HG02840 (cell line): ENCODE measurements at regions not wholly inside any gene's neighbourhood (a gene's known extent, or its start where the extent isn't known, plus 50 kb on each side); places are given as distances from the start of the nearest gene placed in this dataset.
"Not testable (repeated sequence)": the region's sequence is repeated elsewhere in the genome, so short reads cannot be mapped to it uniquely, and the experiment has no call there.

ENCODE experiments used
- ATAC-seq: cut with Tn5 transposase; IDR thresholded peaks from one replicate; pipeline ENCODE4 v1.9.1; 2021; ENCODE audit warnings: mild to moderate bottlenecking, moderate library complexity, moderate number of reproducible peaks; ENCODE audit not compliant: unreplicated experiment, low FRiP score

DNA sequence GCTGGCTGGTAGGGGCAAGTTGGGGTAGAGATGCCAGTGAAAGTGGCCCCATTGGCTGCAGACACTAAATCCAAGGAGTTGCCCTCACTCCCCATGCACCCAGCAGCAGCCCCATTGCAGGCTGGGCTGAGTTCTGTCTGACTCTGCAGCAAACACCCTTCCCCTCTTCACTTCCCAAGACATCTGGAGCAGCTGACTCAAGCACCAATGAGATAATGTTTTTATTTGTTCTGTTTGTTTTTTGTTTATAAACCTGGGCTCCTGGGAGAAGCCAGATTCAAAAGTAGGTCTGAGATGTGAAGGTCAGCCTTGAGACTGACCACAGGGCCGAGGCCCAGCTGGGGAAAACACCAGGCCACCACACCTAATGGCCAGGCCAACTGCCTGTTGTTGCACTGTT is 545.9 kb upstream of the KLF4 start:
- ATAC-seq = no peak

GRCh38 chr9:108033976-108034964 is 544.7 kb upstream of the KLF4 start:
- no peak for ATAC-seq

DNA sequence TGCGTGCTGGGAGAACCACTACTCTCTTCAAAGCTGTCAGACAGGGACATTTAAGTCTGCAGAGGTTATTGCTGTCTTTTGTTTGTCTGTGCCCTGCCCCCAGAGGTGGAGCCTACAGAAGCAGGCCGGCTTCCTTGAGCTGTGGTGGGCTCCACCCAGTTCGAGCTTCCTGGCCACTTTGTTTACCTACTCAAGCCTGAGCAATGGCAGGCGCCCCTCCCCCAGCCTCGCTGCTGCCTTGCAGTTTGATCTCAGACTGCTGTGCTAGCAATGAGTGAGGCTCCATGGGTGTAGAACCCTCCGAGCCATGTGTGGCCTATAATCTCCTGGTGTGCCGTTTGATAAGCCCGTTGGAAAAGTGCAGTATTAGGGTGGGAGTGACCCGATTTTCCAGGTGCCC is 542.5 kb upstream of the KLF4 start:
- not testable (repeated sequence) for ATAC-seq

- ATAC-seq = not testable (repeated sequence)
These were observed 541.7 kb upstream of the KLF4 start for GRCh38 chr9:108031221-108031620.

DNA sequence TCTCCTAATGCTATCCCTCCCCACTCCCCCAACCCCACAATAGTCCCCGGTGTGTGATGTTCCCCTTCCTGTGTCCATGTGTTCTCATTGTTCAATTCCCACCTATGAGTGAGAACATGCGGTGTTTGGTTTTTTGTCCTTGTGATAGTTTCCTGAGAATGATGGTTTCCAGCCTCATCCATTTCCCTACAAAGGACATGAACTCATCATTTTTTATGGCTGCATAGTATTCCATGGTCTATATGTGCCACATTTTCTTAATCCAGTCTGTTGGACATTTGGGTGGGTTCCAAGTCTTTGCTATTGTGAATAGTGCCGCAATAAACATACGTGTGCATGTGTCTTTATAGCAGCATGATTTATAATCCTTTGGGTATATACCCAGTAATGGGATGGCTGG is 537.1 kb upstream of the KLF4 start:
- ATAC-seq = not testable (repeated sequence)

DNA sequence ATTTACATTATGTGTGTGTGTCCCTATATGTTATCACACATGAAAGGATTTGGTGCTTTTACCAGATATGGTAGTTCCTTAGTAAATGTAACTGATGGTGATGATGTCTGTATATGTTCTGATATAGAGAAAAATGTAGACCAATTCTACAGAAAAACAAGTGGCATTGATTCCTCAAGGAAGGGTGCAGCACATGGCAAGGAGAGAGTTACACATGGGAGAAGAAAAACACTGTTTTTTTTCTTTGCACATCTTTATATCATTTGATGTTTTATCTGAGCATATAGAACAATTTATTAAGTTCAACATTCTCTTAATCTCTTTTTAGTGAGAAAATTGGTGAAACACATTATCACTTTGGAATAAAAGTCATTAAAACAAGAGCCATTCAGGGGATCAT is 535.0 kb upstream of the KLF4 start:
- ATAC-seq = no peak

GRCh38 chr9:108022246-108022935 is 532.8 kb upstream of the KLF4 start:
- ATAC-seq = no peak

GRCh38 chr9:108021096-108021710 is 531.6 kb upstream of the KLF4 start:
- no peak for ATAC-seq

GRCh38 chr9:108019821-108020220 is 530.3 kb upstream of the KLF4 start:
- ATAC-seq = no peak

GRCh38 chr9:108017671-108018070 is 528.1 kb upstream of the KLF4 start:
- ATAC-seq = no peak

DNA sequence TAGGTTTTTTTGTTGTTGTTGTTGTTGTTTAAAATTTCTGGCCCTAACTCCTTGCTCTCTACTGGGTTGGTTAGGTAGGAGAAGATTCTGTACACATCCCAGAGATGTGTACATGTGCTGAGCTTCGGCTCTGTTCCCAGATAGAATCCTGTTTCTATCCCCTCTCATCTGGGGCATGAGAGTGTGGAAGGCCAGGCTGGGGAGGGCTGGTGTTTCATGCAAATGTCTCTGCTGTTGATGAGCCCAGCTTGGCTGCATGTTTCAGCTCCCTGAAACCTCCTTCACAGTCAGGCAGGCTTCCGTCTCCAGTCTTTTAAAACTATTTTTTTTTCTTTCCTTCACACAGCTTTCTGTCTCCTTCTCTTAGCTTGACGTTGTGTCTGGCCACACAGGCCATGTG is 526.9 kb upstream of the KLF4 start:
- no peak for ATAC-seq

GRCh38 chr9:108015690-108016089 is 526.1 kb upstream of the KLF4 start:
- no peak for ATAC-seq

DNA sequence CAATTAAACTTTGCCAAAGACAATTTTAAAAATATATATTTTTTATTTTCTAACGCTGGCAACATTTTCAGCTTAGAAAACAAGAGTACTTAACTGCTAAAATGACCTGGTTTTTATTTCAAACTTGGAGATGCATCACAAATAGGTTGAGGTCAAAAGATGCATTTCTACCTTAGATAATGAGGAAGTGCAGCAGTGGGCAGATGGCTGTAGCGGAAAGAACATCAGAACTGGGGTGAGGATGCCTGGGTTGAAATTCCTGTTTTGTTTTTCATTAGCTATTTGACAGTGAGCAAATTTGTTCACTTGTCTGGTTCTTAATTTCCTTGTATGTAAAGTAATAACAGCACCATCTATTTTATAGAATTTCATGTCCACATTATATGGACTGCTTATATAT is 524.8 kb upstream of the KLF4 start:
- ATAC-seq = no peak

GRCh38 chr9:108012886-108013665 is 523.5 kb upstream of the KLF4 start:
- no peak for ATAC-seq

DNA sequence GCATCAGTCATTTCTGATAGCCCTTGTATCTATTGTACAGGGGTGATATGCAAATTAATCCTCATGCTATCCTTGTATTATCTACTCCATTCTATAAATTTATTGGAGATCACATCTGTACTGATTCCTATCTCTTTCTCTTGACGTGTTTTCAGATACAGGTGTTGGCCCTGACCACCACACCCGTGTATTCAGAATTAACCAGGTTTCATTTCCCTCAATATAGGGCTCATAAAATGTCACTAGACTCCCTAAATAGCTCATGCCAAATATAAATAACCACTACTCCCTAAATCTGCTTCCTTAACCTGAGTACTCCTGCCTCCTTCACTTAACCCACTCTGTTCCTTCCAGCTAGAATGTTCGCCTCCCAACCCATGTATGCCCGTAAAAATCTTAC is 522.8 kb upstream of the KLF4 start:
- no peak for ATAC-seq

GRCh38 chr9:108003526-108003925 is 514.0 kb upstream of the KLF4 start:
- no peak for ATAC-seq

- no peak for ATAC-seq
These were observed 512.9 kb upstream of the KLF4 start for GRCh38 chr9:108002371-108002956.

DNA sequence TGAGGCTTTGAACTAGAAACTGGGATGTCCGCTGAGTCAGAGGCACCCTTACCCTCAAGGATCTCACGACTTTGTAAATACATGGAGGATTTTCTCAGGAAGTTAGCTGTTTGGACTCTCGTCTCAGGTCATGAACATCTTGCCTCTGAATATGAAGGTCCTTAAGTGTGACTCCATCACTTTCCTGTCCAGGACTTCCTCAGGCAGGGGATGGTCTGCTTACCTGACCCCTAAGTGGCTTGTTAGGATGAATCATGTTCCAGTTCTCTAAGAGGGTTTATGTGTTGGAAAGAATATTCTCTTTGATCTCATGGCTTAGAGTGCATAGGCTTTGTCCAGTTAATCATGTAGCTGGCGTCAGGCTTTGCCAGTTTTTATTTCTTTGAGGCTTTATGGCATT is 511.7 kb upstream of the KLF4 start:
- no peak for ATAC-seq

DNA sequence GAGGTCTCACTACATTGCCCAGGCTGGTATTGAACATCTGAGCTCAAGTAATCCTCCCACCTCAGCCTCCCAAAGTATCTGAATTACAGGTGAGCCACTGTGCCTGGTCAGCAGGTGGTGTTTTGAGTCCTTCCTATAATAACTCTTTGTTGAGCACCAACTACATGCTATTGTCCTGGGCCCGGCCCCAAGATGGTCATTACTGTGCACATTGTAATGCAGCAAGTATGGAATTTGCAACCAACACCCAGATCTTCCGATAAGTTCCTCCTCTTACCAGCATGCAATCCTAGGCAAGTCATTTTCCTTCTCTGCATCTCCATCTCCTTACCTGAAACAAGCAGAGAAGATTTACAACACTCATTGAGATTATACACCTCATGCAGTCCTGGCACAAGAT is 510.3 kb upstream of the KLF4 start:
- ATAC-seq = no peak

DNA sequence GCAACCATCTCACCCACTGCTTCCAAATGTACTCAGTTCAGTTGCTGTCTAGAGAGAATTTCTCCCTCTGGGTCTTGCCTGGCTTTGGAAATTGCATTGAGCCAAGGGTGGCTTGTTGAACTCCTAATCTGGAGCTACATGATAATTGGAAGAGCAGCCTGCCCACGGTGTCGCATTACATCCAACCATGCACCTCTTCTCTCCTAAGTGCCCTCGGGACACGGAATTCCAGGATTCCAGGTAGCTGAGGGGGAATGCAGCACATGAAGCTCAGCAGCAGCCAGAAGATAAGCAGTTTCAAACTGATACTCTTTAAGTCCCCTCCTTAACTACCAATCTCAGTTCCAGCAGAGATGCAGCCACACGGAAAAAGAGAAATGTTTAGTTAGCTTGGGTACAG is 509.4 kb upstream of the KLF4 start:
- ATAC-seq = no peak
